NCI-H2029 treated with DMSO at 0.1 percent for 48 hours (cell line): ENCODE measurements at regions not wholly inside any gene's neighbourhood (a gene's known extent, or its start where the extent isn't known, plus 50 kb on each side); places are given as distances from the start of the nearest gene placed in this dataset.
"Not testable (repeated sequence)": the region's sequence is repeated elsewhere in the genome, so short reads cannot be mapped to it uniquely, and the experiment has no call there.

Experiments used
- DNase-seq: peaks from one replicate; lab custom pipeline; 2025; lab: John Stamatoyannopoulos, UW

DNA sequence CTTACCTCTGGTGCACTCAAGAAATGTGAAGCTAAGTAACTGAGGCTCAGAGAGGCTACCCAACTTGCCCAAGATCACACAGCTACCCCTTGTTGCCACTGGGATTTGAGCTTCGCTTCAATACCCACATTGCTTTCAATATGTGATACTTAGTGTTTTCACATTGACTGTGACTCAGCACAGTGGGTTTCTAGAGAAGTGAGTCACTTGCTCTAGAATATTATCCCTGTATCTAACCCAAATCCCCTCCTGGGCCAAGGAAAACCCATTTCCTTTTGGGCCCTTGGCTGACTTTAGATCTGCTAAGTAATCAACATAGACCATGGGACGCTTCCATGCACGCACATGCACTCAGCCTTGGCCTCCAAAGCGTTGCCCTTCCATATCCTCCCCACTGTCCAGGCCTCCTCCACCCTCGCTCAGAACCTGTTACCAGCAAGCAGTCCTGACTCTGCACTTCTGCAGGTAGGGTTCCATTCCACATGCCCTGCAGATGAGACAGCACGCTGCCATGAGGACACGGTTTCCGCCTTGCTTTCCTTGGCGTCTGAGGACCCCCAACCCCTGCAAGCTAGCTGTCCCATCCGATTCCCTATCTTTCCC lies 87.7 kb upstream of the CHST15 start:
- DNase-seq = no peak

DNA sequence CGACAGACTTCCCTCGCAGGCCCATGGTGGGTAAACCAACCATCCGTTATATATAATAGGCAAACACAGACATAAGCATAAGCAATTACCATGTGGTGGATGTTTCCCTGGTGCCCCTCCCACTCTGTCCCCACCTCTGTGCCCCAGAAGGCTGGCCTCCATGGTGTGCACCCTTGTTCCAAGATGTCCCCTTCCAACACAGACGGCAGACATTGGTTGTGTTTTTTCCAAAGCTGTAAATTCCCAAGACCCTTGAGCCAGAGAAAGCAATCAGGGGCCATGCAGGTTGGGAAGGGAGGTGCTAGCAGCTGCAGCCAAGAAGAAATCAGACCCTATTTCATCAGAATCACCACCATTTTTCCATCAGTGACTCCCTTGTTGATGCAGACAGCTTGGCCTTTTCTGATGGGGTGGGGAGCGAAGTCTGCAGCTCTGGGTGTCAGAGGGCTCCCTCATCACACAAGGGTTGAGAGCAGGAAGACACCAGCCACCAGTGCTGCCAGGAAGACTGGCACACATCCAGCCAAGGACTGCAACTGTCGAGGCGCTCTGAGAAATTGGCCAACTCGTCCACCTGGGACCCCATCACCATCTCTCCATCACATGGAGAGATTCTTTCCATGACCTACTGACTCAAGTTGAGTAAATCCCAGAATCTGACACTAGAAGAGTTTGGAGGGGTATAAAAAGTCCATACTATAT lies 86.8 kb upstream of the CHST15 start:
- no peak for DNase-seq

DNA sequence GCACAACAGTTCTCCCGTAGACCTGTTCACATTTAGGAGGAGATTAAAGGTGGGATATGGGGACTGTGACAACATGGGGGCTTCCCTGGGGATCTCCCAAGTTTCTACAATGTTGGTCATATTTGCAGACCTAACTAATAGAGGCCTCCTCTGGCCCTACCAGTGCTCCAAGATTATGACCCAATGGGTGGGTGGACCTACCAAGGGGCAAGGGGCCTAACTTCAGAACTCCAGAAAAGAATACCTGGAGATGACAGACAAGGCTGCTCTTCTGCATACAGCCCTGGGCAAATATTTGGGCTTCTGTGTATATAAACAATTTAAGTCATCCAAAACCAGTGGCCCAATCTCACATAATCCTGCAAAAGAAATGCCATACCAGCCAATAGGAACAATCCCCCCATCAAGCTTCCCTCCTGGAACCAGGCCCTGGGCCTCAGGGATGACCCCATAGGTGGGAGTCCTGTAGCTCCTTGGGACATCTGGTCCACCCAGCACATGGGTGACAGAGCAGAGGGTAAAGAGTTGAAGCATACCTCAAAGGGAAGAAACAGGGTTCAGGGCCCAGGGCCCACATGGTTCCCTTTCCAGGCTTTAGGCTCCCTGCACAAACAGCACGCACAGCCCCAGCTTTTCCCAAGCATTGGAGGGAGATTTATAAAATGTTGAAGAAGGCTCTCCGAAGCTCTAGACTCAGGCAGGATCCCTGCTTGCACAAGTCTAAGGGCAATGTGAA lies 86.1 kb upstream of the CHST15 start:
- no peak for DNase-seq

DNA sequence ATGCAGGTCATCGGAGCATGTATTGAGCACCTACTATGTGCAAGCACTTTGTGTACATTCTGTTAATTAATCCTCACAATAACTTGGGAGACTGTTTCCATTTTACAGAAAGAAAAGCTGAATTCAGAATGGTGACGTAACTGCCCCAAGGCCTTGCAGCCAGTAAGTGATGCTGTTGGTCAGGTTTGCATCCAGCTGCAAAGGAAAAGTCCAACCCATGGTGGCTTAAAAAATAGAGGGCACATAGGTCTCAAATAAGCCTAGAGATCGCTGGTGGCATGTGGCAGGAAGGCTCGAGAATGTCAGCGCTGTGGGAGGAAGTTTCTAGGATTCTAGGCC lies 83.8 kb upstream of the CHST15 start:
- DNase-seq = no peak

- DNase-seq = no peak
Measured at GRCh38 chr10:124176349-124177179, 83.2 kb upstream of the CHST15 start.

- DNase-seq = no peak
Measured at GRCh38 chr10:124175701-124176348, 82.4 kb upstream of the CHST15 start.

DNA sequence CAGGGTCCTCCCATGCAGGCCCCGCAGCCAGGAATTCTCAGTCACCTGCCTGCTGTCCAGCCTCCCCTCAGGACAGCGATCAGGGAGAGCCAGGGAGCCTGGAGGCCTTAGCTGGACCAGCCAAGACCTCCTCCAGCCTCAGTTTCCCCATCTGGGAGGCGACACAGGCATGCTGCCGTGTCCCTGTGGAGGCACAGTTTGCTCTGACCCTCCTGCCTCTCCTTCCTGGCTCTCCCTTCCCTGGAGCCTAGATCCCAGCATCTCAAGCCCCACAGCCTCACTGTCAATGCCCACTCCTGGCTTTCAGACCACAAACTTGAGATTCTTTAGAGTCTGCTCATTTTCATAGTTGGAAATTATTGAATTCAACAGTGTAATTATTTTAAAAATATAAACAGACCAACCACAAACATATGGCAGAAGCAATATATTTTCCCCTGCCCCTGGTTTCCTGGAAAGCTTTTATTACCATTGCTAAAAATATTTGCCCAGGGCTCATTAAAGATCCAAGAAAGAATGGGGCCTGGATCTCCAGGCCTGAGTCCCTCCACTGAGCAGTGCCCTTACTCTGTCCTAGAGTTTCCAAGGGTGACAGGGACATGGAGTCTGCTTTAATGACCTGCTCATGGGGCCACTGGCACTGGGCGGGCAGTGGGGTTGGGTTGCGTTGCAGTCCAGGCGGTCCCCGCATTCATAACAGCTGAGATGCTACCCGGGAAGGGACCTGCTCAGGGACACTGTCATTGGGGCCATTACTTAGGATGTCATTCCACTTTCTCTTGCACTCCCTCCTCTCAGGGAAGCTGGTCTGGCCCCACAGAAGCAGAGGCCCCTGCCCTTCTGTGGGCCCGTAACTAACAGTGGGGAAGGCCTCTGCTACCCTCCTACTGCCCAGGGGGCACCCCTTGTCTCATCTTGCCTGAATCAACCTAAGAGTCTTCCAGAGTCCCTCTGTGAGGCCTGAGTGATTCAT lies 81.6 kb upstream of the CHST15 start:
- DNase-seq = no peak

DNA sequence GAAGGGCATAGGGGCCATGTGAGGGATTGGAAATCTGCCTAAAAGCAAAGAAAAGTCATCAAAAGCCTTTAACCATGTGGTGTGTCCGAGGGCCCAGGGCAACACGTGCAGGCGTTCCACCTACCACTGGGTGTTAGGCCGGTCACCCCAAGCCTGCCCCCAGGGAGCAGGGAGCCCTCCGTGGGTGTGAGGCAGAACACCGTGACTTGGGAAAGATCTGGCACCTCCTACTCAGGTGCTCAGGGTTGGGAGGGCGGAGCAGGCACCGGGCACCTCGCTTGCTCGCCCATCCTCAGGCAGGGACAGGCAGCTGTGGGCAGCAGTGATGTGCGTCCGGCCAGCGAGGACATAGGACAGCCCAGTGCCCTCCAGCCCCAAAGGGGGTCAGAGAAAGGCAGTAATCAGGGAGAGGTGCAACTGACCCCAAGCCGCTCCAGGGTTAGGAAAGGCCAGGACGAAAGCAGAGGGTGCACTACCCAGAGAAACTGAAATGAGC lies 80.7 kb upstream of the CHST15 start:
- no peak for DNase-seq

DNA sequence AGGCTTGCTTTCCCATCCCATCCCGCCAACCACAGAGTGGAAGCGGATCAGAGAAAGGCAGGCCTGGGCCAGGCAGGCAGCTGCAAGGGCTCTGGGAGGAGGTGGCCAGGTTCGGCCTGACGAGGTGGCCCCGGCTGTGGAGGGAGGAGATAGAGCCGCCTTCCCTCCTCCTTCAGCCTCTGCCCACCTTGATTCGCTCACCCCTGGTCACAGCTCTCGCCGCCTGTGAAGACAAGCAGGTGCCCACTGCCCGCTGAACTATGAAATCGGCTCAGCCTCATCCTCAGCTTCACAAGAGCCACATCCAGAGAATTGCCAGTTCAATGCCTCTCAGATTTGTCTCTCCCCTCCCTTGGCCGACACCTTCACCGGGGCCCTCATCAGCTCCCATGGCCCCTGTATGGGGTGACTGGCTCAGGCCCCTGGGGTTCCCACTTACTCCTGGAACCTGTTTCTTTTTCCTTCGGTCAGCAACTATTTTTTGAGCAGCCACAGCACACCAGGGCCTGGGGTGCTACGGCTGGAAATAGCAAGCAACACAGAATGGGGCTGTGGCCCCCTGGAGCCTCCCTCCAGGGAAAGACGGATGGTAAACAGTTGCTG lies 80.0 kb upstream of the CHST15 start:
- DNase-seq = no peak

DNA sequence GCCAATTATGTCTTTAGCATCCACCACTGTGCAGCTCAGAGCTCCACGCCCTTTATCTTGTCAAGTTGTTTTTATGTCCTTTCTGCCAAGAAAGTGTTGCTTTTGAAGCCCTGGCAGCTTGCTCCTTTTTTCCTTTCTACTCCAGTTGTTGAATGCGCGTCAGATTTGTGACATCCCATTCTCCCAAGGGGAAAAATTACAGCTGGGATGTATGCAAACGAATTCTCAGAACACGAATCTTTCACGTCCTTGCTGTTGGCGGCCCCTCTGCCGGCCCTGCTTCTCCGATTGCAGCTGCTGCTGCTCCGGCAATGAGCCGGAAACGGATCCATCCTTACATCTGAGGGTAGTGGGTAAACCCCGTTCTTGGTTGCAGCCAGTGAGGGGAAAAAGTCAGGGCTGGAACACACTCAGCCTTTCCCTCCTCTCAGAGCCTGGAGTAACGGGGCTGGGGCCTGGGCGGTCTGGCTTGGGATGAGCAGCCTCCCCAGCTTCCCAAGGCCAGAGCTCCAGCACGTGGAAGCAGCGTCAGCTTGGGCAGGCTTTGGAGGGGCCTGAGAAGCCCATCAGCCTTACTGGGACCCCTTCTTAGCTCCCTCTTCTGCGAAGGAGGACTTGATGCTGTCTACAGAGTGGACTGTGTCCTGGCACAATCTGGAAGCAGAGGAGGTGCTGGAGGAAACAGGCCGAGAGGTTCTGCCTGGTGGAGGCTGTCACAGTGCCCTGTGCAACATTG lies 79.0 kb upstream of the CHST15 start:
- no peak for DNase-seq

DNA sequence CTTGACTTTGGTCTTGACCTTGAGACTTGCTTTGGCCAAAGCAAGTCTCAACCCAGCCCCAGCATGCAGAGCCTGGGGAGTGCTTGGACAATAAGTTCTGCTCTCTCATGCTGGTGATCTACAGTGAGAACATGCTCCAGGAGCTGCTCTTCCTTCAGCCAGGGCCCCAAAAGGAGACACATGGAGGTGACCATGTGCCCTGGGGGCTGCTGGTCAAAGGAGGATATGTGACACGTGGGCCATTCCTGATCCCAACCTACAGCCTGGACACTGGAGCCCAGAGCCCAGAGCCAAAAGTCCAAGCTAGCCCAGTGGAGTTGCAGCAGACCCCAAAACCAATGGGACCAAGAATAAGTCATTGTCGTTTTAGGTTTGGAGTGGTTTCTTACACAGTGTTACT lies 78.2 kb upstream of the CHST15 start:
- no peak for DNase-seq

DNA sequence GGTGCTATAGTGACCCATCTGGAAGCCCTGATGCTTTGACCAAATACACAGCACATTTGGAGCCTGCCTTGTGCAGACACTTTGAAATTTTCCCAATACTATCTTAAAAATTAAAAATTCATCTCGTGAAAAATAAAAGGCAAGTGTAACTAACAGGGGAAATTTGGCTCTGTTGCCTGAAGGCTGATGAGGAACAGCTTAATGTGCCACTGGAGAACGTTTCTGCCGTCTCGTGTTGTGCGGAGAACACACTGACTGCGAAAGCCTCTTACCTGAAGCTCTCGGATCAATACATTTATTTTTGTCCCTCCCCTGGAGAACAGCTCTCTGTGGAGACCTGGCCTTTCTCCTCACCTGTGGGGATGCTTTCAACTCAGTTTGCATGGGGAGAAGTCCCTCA lies 77.2 kb upstream of the CHST15 start:
- DNase-seq = no peak

DNA sequence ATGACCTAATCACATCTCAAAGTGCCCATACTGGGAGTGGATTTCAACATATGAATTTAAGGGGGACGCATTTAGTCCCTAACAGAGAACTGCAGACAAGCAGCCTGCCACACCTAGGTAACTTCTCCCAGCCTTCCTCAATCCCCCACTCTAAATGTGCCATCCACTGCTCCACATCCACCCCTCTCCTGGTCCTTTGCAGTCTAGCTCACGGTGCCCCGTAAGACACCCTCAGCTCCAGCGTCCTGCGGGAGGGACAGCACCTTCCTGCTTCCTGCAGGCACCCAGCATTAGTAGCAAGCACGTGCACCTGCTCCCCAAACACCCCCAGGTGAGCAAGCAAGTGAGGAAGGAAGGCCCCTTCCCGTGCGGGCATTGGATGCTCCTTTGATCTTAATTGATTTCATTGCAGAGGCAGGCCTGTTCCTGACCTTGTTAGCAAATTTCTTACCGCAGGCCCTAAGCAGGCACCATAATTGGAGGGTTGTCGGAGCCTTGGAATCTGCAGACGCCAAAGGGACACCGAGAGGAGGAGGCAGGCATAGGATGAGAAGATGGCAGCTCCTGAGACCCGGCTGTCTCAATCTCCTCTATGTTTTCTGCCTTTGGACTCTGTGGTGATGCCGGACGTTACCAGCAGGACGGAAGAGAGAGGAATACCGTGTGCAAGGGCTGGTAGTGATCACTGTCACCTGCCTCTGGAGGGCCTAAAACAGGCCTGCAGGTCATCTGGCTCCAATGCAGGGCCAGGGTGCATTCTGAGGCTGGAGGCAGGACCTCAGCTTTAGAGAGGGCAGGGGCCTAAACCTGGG lies 75.8 kb upstream of the CHST15 start:
- DNase-seq = no peak

DNA sequence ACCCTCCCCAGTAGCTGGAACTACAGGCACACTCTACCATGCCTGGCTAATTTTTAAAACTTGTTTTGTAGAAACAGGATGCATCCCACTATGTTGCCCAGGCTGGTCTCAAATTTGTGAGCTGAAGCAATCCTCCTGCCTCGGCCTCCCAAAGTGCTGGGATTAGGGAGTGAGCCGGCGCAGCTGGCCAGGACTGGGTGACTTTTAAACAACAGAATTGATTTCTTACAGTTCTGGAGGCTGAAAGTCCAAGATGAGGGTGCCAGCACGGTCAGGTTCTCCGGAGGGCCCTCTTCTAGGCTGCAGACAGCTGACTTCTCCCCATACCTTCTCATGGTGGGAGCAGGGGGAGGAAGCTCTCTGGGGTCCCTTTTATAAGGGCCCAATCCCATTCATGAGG lies 75.2 kb upstream of the CHST15 start:
- DNase-seq = no peak

GRCh38 chr10:124167925-124168324 lies 74.5 kb upstream of the CHST15 start:
- not testable (repeated sequence) for DNase-seq

- no peak for DNase-seq
Measured at GRCh38 chr10:124166431-124167125, 73.2 kb upstream of the CHST15 start.

DNA sequence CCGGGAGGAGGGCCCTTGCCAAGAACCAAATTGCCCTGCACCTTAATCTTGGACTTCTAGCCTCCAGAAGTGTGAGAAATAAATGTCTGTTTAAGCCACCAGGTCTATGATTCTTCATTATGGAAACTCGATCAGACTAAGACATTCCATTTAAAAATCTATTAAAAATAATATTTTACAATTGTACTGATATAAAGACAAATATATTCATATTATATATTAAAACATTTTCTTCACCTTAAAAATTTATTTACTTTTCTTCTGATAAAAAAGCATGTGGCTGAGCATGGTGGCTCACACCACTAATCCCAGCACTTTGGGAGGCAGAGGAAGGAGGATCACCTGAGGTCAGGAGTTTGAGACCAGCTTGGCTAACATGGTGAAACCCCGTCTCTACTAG lies 72.4 kb upstream of the CHST15 start:
- DNase-seq = no peak

- no peak for DNase-seq
Measured at GRCh38 chr10:124165311-124165710, 71.9 kb upstream of the CHST15 start.
